ENCODE measurements at regions not wholly inside any gene's neighbourhood (a gene's known extent, or its start where the extent isn't known, plus 50 kb on each side); places are given as distances from the start of the nearest gene placed in this dataset.

- no peaks in the 10 kb centered on the region for H3K27me3 ChIP-seq (ENCODE audit: control insufficient read depth in 3 of 3, insufficient read depth in 3 of 3, low read length in 3 of 3)
- DNase-seq (peak in 1 of 2 donors; percentile 15), FAIRE-seq (no peak)
- H3K36me3 ChIP-seq (ENCODE audit: control insufficient read depth in 3 of 3, insufficient read depth in 2 of 3, low read depth in 1 of 3, low read length in 3 of 3): no peaks in the 10 kb centered on the region
- peaks cover 4 to 26% (median 15%) of the 10 kb centered on the region in 3 donors for H3K4me1 ChIP-seq (ENCODE audit: control insufficient read depth in 3 of 3, insufficient read depth in 2 of 3, low read depth in 1 of 3, low read length in 2 of 3)
- no peak overlapping the region for H3K4me3 ChIP-seq (ENCODE audit: low read depth in 1 of 3, low read length in 3 of 3)
- H3K27ac ChIP-seq (ENCODE audit: low read depth in 1 of 3, low read length in 2 of 3): peak overlapping the region in 2 of 3 donors; percentile 50 to 83
- no peaks in the 10 kb centered on the region for H3K9me3 ChIP-seq (ENCODE audit: control insufficient read depth in 2 of 2, insufficient read depth in 1 of 2, low read depth in 1 of 2, low read length in 1 of 2)
- 57 to 69% (median 69%) methylated on average over 4 of the region's 4 CpGs for WGBS, 3 donors
Observed at GRCh38 chr9:109912082-109912582, 132.1 kb downstream of the PALM2AKAP2 start.

GRCh38 chr9:109912726-109913460 is 132.9 kb downstream of the PALM2AKAP2 start:
- WGBS, 3 donors: 62 to 72% (median 70%) methylated on average over 7 of the region's 7 CpGs
- H3K9me3 ChIP-seq (ENCODE audit: control insufficient read depth in 2 of 2, insufficient read depth in 1 of 2, low read depth in 1 of 2, low read length in 1 of 2): no peaks in the 10 kb centered on the region
- peak overlapping the region in 2 of 3 donors; percentile 37 to 73 for H3K27ac ChIP-seq (ENCODE audit: low read depth in 1 of 3, low read length in 2 of 3)
- FAIRE-seq (no peak), DNase-seq (no peak)
- no peaks in the 10 kb centered on the region for H3K27me3 ChIP-seq (ENCODE audit: control insufficient read depth in 3 of 3, insufficient read depth in 3 of 3, low read length in 3 of 3)
- H3K4me3 ChIP-seq (ENCODE audit: low read depth in 1 of 3, low read length in 3 of 3): no peak overlapping the region
- H3K4me1 ChIP-seq (ENCODE audit: control insufficient read depth in 3 of 3, insufficient read depth in 2 of 3, low read depth in 1 of 3, low read length in 2 of 3): peaks cover 4 to 26% (median 10%) of the 10 kb centered on the region in 3 donors
- H3K36me3 ChIP-seq (ENCODE audit: control insufficient read depth in 3 of 3, insufficient read depth in 2 of 3, low read depth in 1 of 3, low read length in 3 of 3): no peaks in the 10 kb centered on the region

GRCh38 chr9:109913461-109913810 is 133.4 kb downstream of the PALM2AKAP2 start:
- H3K27me3 ChIP-seq (ENCODE audit: control insufficient read depth in 3 of 3, insufficient read depth in 3 of 3, low read length in 3 of 3): no peaks in the 10 kb centered on the region
- 29 to 50% (median 47%) methylated on average over 1 to 2 of the region's 2 CpGs for WGBS, 3 donors
- H3K9me3 ChIP-seq (ENCODE audit: control insufficient read depth in 2 of 2, insufficient read depth in 1 of 2, low read depth in 1 of 2, low read length in 1 of 2): no peaks in the 10 kb centered on the region
- no peak overlapping the region for H3K4me3 ChIP-seq (ENCODE audit: low read depth in 1 of 3, low read length in 3 of 3)
- H3K4me1 ChIP-seq (ENCODE audit: control insufficient read depth in 3 of 3, insufficient read depth in 2 of 3, low read depth in 1 of 3, low read length in 2 of 3): peaks cover 2 to 26% (median 10%) of the 10 kb centered on the region in 3 donors
- DNase-seq (no peak), FAIRE-seq (no peak)
- no peaks in the 10 kb centered on the region for H3K36me3 ChIP-seq (ENCODE audit: control insufficient read depth in 3 of 3, insufficient read depth in 2 of 3, low read depth in 1 of 3, low read length in 3 of 3)
- H3K27ac ChIP-seq (ENCODE audit: low read depth in 1 of 3, low read length in 2 of 3): peak overlapping the region in 1 of 3 donors; percentile 73

- 88 to 90% (median 90%) methylated on average over 4 of the region's 4 CpGs for WGBS, 3 donors
- DNase-seq: no peak
- no peak for FAIRE-seq
Observed at GRCh38 chr9:109914280-109915027, 134.5 kb downstream of the PALM2AKAP2 start.

GRCh38 chr9:109916316-109916715 is 136.3 kb downstream of the PALM2AKAP2 start:
- FAIRE-seq: no peak
- WGBS, 3 donors: 94 to 96% (median 95%) methylated on average over 6 of the region's 6 CpGs
- Histone ChIP-seq H3K4me3 (ENCODE audit: low read depth in 1 of 3, low read length in 3 of 3) (no peak overlapping the region), H3K9me3 (ENCODE audit: control insufficient read depth in 2 of 2, insufficient read depth in 1 of 2, low read depth in 1 of 2, low read length in 1 of 2) (no peaks in the 10 kb centered on the region), H3K27ac (ENCODE audit: low read depth in 1 of 3, low read length in 2 of 3) (no peak overlapping the region), H3K4me1 (ENCODE audit: control insufficient read depth in 3 of 3, insufficient read depth in 2 of 3, low read depth in 1 of 3, low read length in 2 of 3) (peaks cover 0 to 14% (median 5%) of the 10 kb centered on the region in 3 donors), H3K36me3 (ENCODE audit: control insufficient read depth in 3 of 3, insufficient read depth in 2 of 3, low read depth in 1 of 3, low read length in 3 of 3) (no peaks in the 10 kb centered on the region), H3K27me3 (ENCODE audit: control insufficient read depth in 3 of 3, insufficient read depth in 3 of 3, low read length in 3 of 3) (no peaks in the 10 kb centered on the region)
- DNase-seq: no peak

More at GRCh38 chr9:109914280-109915027, 134.5 kb downstream of the PALM2AKAP2 start:
- Histone ChIP-seq H3K27me3 (ENCODE audit: control insufficient read depth in 3 of 3, insufficient read depth in 3 of 3, low read length in 3 of 3) (no peaks in the 10 kb centered on the region), H3K36me3 (ENCODE audit: control insufficient read depth in 3 of 3, insufficient read depth in 2 of 3, low read depth in 1 of 3, low read length in 3 of 3) (no peaks in the 10 kb centered on the region), H3K27ac (ENCODE audit: low read depth in 1 of 3, low read length in 2 of 3) (no peak overlapping the region), H3K9me3 (ENCODE audit: control insufficient read depth in 2 of 2, insufficient read depth in 1 of 2, low read depth in 1 of 2, low read length in 1 of 2) (no peaks in the 10 kb centered on the region), H3K4me1 (ENCODE audit: control insufficient read depth in 3 of 3, insufficient read depth in 2 of 3, low read depth in 1 of 3, low read length in 2 of 3) (peaks cover 2 to 23% (median 10%) of the 10 kb centered on the region in 3 donors), H3K4me3 (ENCODE audit: low read depth in 1 of 3, low read length in 3 of 3) (no peak overlapping the region)

GRCh38 chr9:109918339-109919163 is 138.6 kb downstream of the PALM2AKAP2 start:
- Histone ChIP-seq H3K9me3 (ENCODE audit: control insufficient read depth in 2 of 2, insufficient read depth in 1 of 2, low read depth in 1 of 2, low read length in 1 of 2) (no peaks in the 10 kb centered on the region), H3K27me3 (ENCODE audit: control insufficient read depth in 3 of 3, insufficient read depth in 3 of 3, low read length in 3 of 3) (no peaks in the 10 kb centered on the region), H3K4me1 (ENCODE audit: control insufficient read depth in 3 of 3, insufficient read depth in 2 of 3, low read depth in 1 of 3, low read length in 2 of 3) (peaks cover 0 to 4% (median 0%) of the 10 kb centered on the region in 3 donors), H3K4me3 (ENCODE audit: low read depth in 1 of 3, low read length in 3 of 3) (no peak overlapping the region), H3K36me3 (ENCODE audit: control insufficient read depth in 3 of 3, insufficient read depth in 2 of 3, low read depth in 1 of 3, low read length in 3 of 3) (no peaks in the 10 kb centered on the region), H3K27ac (ENCODE audit: low read depth in 1 of 3, low read length in 2 of 3) (peak overlapping the region in 1 of 3 donors; percentile 76)
- 43 to 50% (median 47%) methylated on average over 11 of the region's 11 CpGs for WGBS, 3 donors
- DNase-seq (peak in 1 of 2 donors; percentile 33), FAIRE-seq (no peak)

GRCh38 chr9:109919736-109920408 is 139.9 kb downstream of the PALM2AKAP2 start:
- DNase-seq (no peak), FAIRE-seq (no peak)
- Histone ChIP-seq H3K9me3 (ENCODE audit: control insufficient read depth in 2 of 2, insufficient read depth in 1 of 2, low read depth in 1 of 2, low read length in 1 of 2) (no peaks in the 10 kb centered on the region), H3K27me3 (ENCODE audit: control insufficient read depth in 3 of 3, insufficient read depth in 3 of 3, low read length in 3 of 3) (no peaks in the 10 kb centered on the region), H3K4me1 (ENCODE audit: control insufficient read depth in 3 of 3, insufficient read depth in 2 of 3, low read depth in 1 of 3, low read length in 2 of 3) (peaks cover 0 to 4% (median 0%) of the 10 kb centered on the region in 3 donors), H3K27ac (ENCODE audit: low read depth in 1 of 3, low read length in 2 of 3) (no peak overlapping the region), H3K36me3 (ENCODE audit: control insufficient read depth in 3 of 3, insufficient read depth in 2 of 3, low read depth in 1 of 3, low read length in 3 of 3) (no peaks in the 10 kb centered on the region), H3K4me3 (ENCODE audit: low read depth in 1 of 3, low read length in 3 of 3) (no peak overlapping the region)
- WGBS, 3 donors: 96 to 100% (median 99%) methylated on average over 2 of the region's 2 CpGs

Data from small intestine (tissue), 7 donors.